ENCODE measurements at regions not wholly inside any gene's neighbourhood (a gene's known extent, or its start where the extent isn't known, plus 50 kb on each side); places are given as distances from the start of the nearest gene placed in this dataset.

- no peak for DNase-seq (ENCODE audit: low read depth, low spot score)
- ATAC-seq: no peak
- Histone ChIP-seq H3K9me3 (ENCODE audit: control insufficient read depth, insufficient read depth, low read depth, low read length) (no peaks in the 10 kb centered on the region), H3K4me3 (ENCODE audit: low read depth in 2 of 2, low read length in 2 of 2) (no peak overlapping the region), H3K27ac (ENCODE audit: low read length) (no peak overlapping the region), H3K36me3 (ENCODE audit: control insufficient read depth, insufficient read depth, low read length) (no peaks in the 10 kb centered on the region), H3K4me1 (ENCODE audit: control insufficient read depth, insufficient read depth, low read length) (no peaks in the 10 kb centered on the region), H3K27me3 (ENCODE audit: control insufficient read depth, insufficient read depth, low read length) (no peaks in the 10 kb centered on the region)
- TF ChIP-seq POLR2AphosphoS5 (IDR thresholded peaks at IDR 0.05; ENCODE audit: low read depth, low read length) (no peak), TCF7L2 (IDR thresholded peaks at IDR 0.05; ENCODE audit: low read depth, low read length) (no peak), CTCF (IDR thresholded peaks at IDR 0.05) (no peak)
- intact Hi-C loops (cut with micrococcal nuclease; ENCODE audit: unreplicated experiment): no loop called here
- CTCF ChIA-PET: interaction anchor here (0.6 kb wide), 1 partner anchor 119 kb away, joined by 3 read pairs; no protein-coding TSS in a partner anchor
- POLR2A ChIA-PET: no interaction called here
- no TSS peak for BruUV-seq (replicated peaks)
- in situ Hi-C loops (cut with HindIII; ENCODE audit: low pct_unique_long_range_greater_than_20kb, low sequenced_read_pairs): no loop called here
Observed at GRCh38 chr7:42742318-42742717, 169.6 kb downstream of the C7orf25 start.

- Histone ChIP-seq H3K9me3 (ENCODE audit: control insufficient read depth, insufficient read depth, low read depth, low read length) (no peaks in the 10 kb centered on the region), H3K36me3 (ENCODE audit: control insufficient read depth, insufficient read depth, low read length) (no peaks in the 10 kb centered on the region), H3K27ac (ENCODE audit: low read length) (no peak overlapping the region), H3K4me1 (ENCODE audit: control insufficient read depth, insufficient read depth, low read length) (no peaks in the 10 kb centered on the region), H3K4me3 (ENCODE audit: low read depth in 2 of 2, low read length in 2 of 2) (no peak overlapping the region), H3K27me3 (ENCODE audit: control insufficient read depth, insufficient read depth, low read length) (no peaks in the 10 kb centered on the region)
- DNase-seq (ENCODE audit: low read depth, low spot score): no peak
- no TSS peak for BruUV-seq (replicated peaks)
- intact Hi-C loops (cut with micrococcal nuclease; ENCODE audit: unreplicated experiment): no loop called here
- ChIA-PET CTCF (no interaction called here), POLR2A (no interaction called here)
- no peak for ATAC-seq
- no peak for TF ChIP-seq CTCF (IDR thresholded peaks at IDR 0.05)
- no peak for TF ChIP-seq POLR2AphosphoS5 (IDR thresholded peaks at IDR 0.05; ENCODE audit: low read depth, low read length)
- no peak for TF ChIP-seq TCF7L2 (IDR thresholded peaks at IDR 0.05; ENCODE audit: low read depth, low read length)
- TF ChIP-seq SIN3A (IDR thresholded peaks at IDR 0.05; ENCODE audit: borderline replicate concordance, insufficient read depth, low read depth, low read length): no peak
- no peak for TF ChIP-seq REST (IDR thresholded peaks at IDR 0.05; ENCODE audit: insufficient read depth in 1 of 2, low read depth in 2 of 2, low read length in 1 of 2)
- in situ Hi-C loops (cut with HindIII; ENCODE audit: low pct_unique_long_range_greater_than_20kb, low sequenced_read_pairs): no loop called here
Observed at GRCh38 chr7:42740408-42740807, 171.5 kb downstream of the C7orf25 start.

DNA sequence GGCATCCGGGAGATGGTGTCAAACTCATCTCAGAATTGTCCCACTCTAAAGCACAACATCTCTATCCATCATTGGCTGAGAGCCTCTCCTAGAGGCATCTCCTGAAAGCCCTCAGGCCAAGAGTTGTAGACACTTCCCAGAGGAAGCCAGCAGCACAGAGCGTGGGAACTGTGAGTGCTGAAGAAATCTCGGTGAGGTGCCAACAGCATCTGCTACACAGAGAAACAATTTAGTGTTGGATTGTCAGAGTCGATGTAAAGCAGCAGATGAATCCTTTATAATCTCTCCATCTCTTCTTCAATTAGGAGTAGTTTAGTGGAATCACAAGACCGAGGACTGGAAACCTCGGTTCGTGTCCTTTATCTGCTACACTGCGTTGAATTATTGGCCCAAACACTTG, 172.2 kb downstream of the C7orf25 start:
- no peaks in the 10 kb centered on the region for H3K9me3 ChIP-seq (ENCODE audit: control insufficient read depth, insufficient read depth, low read depth, low read length)
- H3K4me1 ChIP-seq (ENCODE audit: control insufficient read depth, insufficient read depth, low read length): no peaks in the 10 kb centered on the region
- DNase-seq (ENCODE audit: low read depth, low spot score): no peak
- intact Hi-C loops (cut with micrococcal nuclease; ENCODE audit: unreplicated experiment): no loop called here
- BruUV-seq (replicated peaks): no TSS peak
- no peaks in the 10 kb centered on the region for H3K36me3 ChIP-seq (ENCODE audit: control insufficient read depth, insufficient read depth, low read length)
- no peak overlapping the region for H3K4me3 ChIP-seq (ENCODE audit: low read depth in 2 of 2, low read length in 2 of 2)
- H3K27ac ChIP-seq (ENCODE audit: low read length): no peak overlapping the region
- ATAC-seq: no peak
- ChIA-PET CTCF (no interaction called here), POLR2A (no interaction called here)
- H3K27me3 ChIP-seq (ENCODE audit: control insufficient read depth, insufficient read depth, low read length): no peaks in the 10 kb centered on the region
- in situ Hi-C loops (cut with HindIII; ENCODE audit: low pct_unique_long_range_greater_than_20kb, low sequenced_read_pairs): no loop called here
- TF ChIP-seq POLR2AphosphoS5 (IDR thresholded peaks at IDR 0.05; ENCODE audit: low read depth, low read length): no peak
- no peak for TF ChIP-seq REST (IDR thresholded peaks at IDR 0.05; ENCODE audit: insufficient read depth in 1 of 2, low read depth in 2 of 2, low read length in 1 of 2)
- TF ChIP-seq CTCF (IDR thresholded peaks at IDR 0.05): no peak
- TF ChIP-seq TCF7L2 (IDR thresholded peaks at IDR 0.05; ENCODE audit: low read depth, low read length): no peak
- no peak for TF ChIP-seq SIN3A (IDR thresholded peaks at IDR 0.05; ENCODE audit: borderline replicate concordance, insufficient read depth, low read depth, low read length)
